ENCODE measurements at regions not wholly inside any gene's neighbourhood (a gene's known extent, or its start where the extent isn't known, plus 50 kb on each side); places are given as distances from the start of the nearest gene placed in this dataset.

DNA sequence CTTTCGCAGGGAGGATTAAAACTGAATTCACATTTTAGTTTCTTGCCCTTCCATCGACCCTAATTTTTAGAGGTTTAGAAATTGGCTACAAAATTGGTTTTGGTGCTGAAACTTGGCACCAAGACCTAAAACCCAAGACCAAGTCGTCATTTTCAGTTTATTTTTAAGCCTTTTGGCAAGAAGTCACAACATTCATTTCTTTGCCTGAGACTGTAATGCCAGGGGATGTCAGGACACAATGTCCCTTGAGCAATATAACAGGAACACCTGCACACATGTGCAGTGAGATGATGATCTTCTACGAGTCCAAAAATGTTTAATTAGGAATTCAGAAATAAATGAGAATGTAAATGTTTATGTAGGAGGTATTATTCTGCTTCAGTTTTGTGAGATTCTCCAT lies 335.4 kb upstream of the ANKRD30A start:
- CTCF ChIA-PET = no interaction called here
- no peak for ATAC-seq (ENCODE audit: low read depth)
- no peaks in the 10 kb centered on the region for H3K27me3 Mint-ChIP-seq

DNA sequence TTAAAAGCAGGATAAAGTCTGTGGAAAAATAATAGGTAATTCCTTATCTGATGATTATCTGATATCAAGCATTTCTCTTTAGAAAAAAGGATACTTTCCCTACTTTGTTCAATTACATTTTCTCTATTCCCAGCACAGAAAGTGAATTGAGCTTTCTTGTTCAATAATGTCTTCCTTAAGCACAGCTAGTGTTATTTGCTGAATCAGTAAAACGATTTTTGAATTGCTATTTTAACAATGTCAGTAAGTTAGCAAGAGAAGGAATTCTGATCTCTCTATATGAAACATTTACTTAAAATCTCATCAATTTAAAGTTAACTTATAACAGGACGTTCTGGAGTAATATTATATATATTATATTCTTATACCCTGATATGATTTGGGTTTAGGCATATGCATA lies 337.2 kb upstream of the ANKRD30A start:
- Histone ChIP-seq H3K27ac (ENCODE audit: low read length in 2 of 2) (no peak overlapping the region), H3K27me3 (replicated peaks in 1 of 4; ENCODE audit: control extremely low read depth in 1 of 4, control insufficient read depth in 3 of 4, insufficient read depth in 4 of 4, low read length in 3 of 4) (no peaks in the 10 kb centered on the region), H3K79me2 (ENCODE audit: control insufficient read depth, insufficient read depth, low read length) (no peaks in the 10 kb centered on the region), H3K9ac (ENCODE audit: low read length) (no peak overlapping the region), H4K20me1 (ENCODE audit: control insufficient read depth, insufficient read depth, low read length, poor library complexity, severe bottlenecking) (no peaks in the 10 kb centered on the region), H3K4me2 (replicated peaks; ENCODE audit: low read depth, low read length, poor library complexity, severe bottlenecking) (no peak overlapping the region), H2AFZ (ENCODE audit: insufficient read depth, low read depth, low read length, poor library complexity, severe bottlenecking) (no peak overlapping the region), H3K36me3 (replicated peaks in 1 of 2; ENCODE audit: control extremely low read depth in 1 of 2, control insufficient read depth in 1 of 2, extremely low read depth in 1 of 2, insufficient read depth in 2 of 2, low read length in 1 of 2) (no peaks in the 10 kb centered on the region), H3K4me1 (ENCODE audit: control insufficient read depth in 2 of 2, insufficient read depth in 2 of 2, low read length in 2 of 2) (no peaks in the 10 kb centered on the region), H3K4me3 (ENCODE audit: control extremely low read depth in 1 of 5, extremely low read depth in 1 of 5, insufficient read depth in 1 of 5, low read depth in 2 of 5, low read length in 4 of 5) (no peak overlapping the region), H3K9me3 (ENCODE audit: control extremely low read depth in 1 of 3, control insufficient read depth in 2 of 3, insufficient read depth in 1 of 3, low read length in 2 of 3) (no peaks in the 10 kb centered on the region)
- Mint-ChIP-seq H3K4me3 (no peak overlapping the region), H3K27ac (no peak overlapping the region), H3K9me3 (ENCODE audit: insufficient read depth) (no peaks in the 10 kb centered on the region), H3K27me3 (no peaks in the 10 kb centered on the region), H3K4me1 (no peaks in the 10 kb centered on the region)
- DNase-seq (no peak), ATAC-seq (ENCODE audit: low read depth) (no peak)
- TF ChIP-seq EZH2 (IDR thresholded peaks at IDR 0.05; ENCODE audit: borderline replicate concordance, insufficient read depth, low read depth, low read length, poor library complexity, severe bottlenecking) = no peak
- TF ChIP-seq, protein P1, sequence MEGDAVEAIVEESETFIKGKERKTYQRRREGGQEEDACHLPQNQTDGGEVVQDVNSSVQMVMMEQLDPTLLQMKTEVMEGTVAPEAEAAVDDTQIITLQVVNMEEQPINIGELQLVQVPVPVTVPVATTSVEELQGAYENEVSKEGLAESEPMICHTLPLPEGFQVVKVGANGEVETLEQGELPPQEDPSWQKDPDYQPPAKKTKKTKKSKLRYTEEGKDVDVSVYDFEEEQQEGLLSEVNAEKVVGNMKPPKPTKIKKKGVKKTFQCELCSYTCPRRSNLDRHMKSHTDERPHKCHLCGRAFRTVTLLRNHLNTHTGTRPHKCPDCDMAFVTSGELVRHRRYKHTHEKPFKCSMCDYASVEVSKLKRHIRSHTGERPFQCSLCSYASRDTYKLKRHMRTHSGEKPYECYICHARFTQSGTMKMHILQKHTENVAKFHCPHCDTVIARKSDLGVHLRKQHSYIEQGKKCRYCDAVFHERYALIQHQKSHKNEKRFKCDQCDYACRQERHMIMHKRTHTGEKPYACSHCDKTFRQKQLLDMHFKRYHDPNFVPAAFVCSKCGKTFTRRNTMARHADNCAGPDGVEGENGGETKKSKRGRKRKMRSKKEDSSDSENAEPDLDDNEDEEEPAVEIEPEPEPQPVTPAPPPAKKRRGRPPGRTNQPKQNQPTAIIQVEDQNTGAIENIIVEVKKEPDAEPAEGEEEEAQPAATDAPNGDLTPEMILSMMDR (IDR thresholded peaks at IDR 0.05) = no peak
- WGBS (ENCODE audit: insufficient coverage) = no CpG with 5 or more reads among the region's 2 CpGs
- ChIA-PET CTCF (no interaction called here), POLR2A (no interaction called here)
- intact Hi-C loops (cut with micrococcal nuclease) = no loop called here

More for the DNA sequence above, 335.4 kb upstream of the ANKRD30A start:
- H3K27me3 ChIP-seq (replicated peaks in 1 of 4; ENCODE audit: control extremely low read depth in 1 of 4, control insufficient read depth in 3 of 4, insufficient read depth in 4 of 4, low read length in 3 of 4) = no peaks in the 10 kb centered on the region
- 40% methylated on average over 1 of the region's 4 CpGs for WGBS (ENCODE audit: insufficient coverage)
- no peak overlapping the region for H3K27ac Mint-ChIP-seq
- no peak overlapping the region for H2AFZ ChIP-seq (ENCODE audit: insufficient read depth, low read depth, low read length, poor library complexity, severe bottlenecking)
- H3K4me1 ChIP-seq (ENCODE audit: control insufficient read depth in 2 of 2, insufficient read depth in 2 of 2, low read length in 2 of 2) = no peaks in the 10 kb centered on the region
- no peak for TF ChIP-seq EZH2 (IDR thresholded peaks at IDR 0.05; ENCODE audit: borderline replicate concordance, insufficient read depth, low read depth, low read length, poor library complexity, severe bottlenecking)
- TF ChIP-seq, protein P1 (IDR thresholded peaks at IDR 0.05) = no peak
- H3K4me1 Mint-ChIP-seq = no peaks in the 10 kb centered on the region
- no peaks in the 10 kb centered on the region for H3K9me3 Mint-ChIP-seq (ENCODE audit: insufficient read depth)
- H3K4me2 ChIP-seq (replicated peaks; ENCODE audit: low read depth, low read length, poor library complexity, severe bottlenecking) = no peak overlapping the region
- H3K79me2 ChIP-seq (ENCODE audit: control insufficient read depth, insufficient read depth, low read length) = no peaks in the 10 kb centered on the region
- intact Hi-C loops (cut with micrococcal nuclease) = no loop called here
- no peak for DNase-seq
- no peaks in the 10 kb centered on the region for H3K9me3 ChIP-seq (ENCODE audit: control extremely low read depth in 1 of 3, control insufficient read depth in 2 of 3, insufficient read depth in 1 of 3, low read length in 2 of 3)
- H3K4me3 ChIP-seq (ENCODE audit: control extremely low read depth in 1 of 5, extremely low read depth in 1 of 5, insufficient read depth in 1 of 5, low read depth in 2 of 5, low read length in 4 of 5) = no peak overlapping the region
- H3K4me3 Mint-ChIP-seq = no peak overlapping the region
- H4K20me1 ChIP-seq (ENCODE audit: control insufficient read depth, insufficient read depth, low read length, poor library complexity, severe bottlenecking) = no peaks in the 10 kb centered on the region
- no peak overlapping the region for H3K27ac ChIP-seq (ENCODE audit: low read length in 2 of 2)
- no peak overlapping the region for H3K9ac ChIP-seq (ENCODE audit: low read length)
- POLR2A ChIA-PET = no interaction called here
- no peaks in the 10 kb centered on the region for H3K36me3 ChIP-seq (replicated peaks in 1 of 2; ENCODE audit: control extremely low read depth in 1 of 2, control insufficient read depth in 1 of 2, extremely low read depth in 1 of 2, insufficient read depth in 2 of 2, low read length in 1 of 2)

Measured in B cell (primary cell).